Endodermal cell (in vitro differentiated cells): ENCODE measurements at regions not wholly inside any gene's neighbourhood (a gene's known extent, or its start where the extent isn't known, plus 50 kb on each side); places are given as distances from the start of the nearest gene placed in this dataset.
"Not testable (repeated sequence)": the region's sequence is repeated elsewhere in the genome, so short reads cannot be mapped to it uniquely, and the experiment has no call there.

Source experiments
- DNase-seq: peaks from one replicate; pipeline ENCODE4 v3.0.0-alpha.2; 2017
- H3K27ac ChIP-seq: 2 replicates; pipeline ENCODE4 v1.5.1; 2013; ENCODE audit warnings: mild to moderate bottlenecking, low read depth, low read length, moderate library complexity
- H3K27me3 ChIP-seq: 2 replicates; pipeline ENCODE4 v1.6.1; 2013; ENCODE audit warnings: mild to moderate bottlenecking, low read length, moderate library complexity; ENCODE audit not compliant: insufficient read depth, control insufficient read depth, poor library complexity, severe bottlenecking
- H3K36me3 ChIP-seq: 2 replicates; pipeline ENCODE4 v1.7.0; 2013; ENCODE audit warnings: mild to moderate bottlenecking, low read length, moderate library complexity; ENCODE audit not compliant: control insufficient read depth, insufficient read depth
- H3K4me1 ChIP-seq: one replicate; pipeline ENCODE4 v1.7.0; 2013; ENCODE audit warnings: low read length; ENCODE audit not compliant: control insufficient read depth, insufficient read depth
- H3K4me3 ChIP-seq: 2 replicates; pipeline ENCODE4 v1.5.1; 2013; ENCODE audit warnings: mild to moderate bottlenecking, low read length, moderate library complexity
- H3K9ac ChIP-seq: 2 replicates; pipeline ENCODE4 v1.6.1; 2013; ENCODE audit warnings: mild to moderate bottlenecking, low read length, moderate library complexity; ENCODE audit not compliant: poor library complexity, severe bottlenecking; ENCODE audit errors: extremely low read depth
- H3K9me3 ChIP-seq: 2 replicates; pipeline ENCODE4 v1.6.1; 2013; ENCODE audit warnings: mild to moderate bottlenecking, low read length, moderate library complexity; ENCODE audit not compliant: control insufficient read depth
- H3K27ac Mint-ChIP-seq: 2 replicates; pipeline ENCODE4 v1.8.0; 2020; ENCODE audit warnings: mixed read lengths
- H3K27me3 Mint-ChIP-seq: 2 replicates; pipeline ENCODE4 v1.8.0; 2021; ENCODE audit warnings: mild to moderate bottlenecking, mixed read lengths; ENCODE audit not compliant: insufficient read depth
- H3K36me3 Mint-ChIP-seq: 2 replicates; pipeline ENCODE4 v1.8.0; 2020; ENCODE audit warnings: low read depth, mixed read lengths
- H3K4me1 Mint-ChIP-seq: 2 replicates; pipeline ENCODE4 v1.8.0; 2020; ENCODE audit warnings: mixed read lengths
- H3K4me3 Mint-ChIP-seq: 2 replicates; pipeline ENCODE4 v1.8.0; 2020; ENCODE audit warnings: mild to moderate bottlenecking, moderate library complexity, mixed read lengths
- H3K9me3 Mint-ChIP-seq: 2 replicates; pipeline ENCODE4 v1.8.0; 2020; ENCODE audit warnings: mild to moderate bottlenecking, mixed read lengths
- CTCF ChIP-seq: fragments of 200-600 bp; sonication (generic); conservative IDR thresholded peaks from 2 replicates; pipeline ENCODE4 v1.5.0; 2021; ENCODE audit warnings: antibody characterized with exemption, mild to moderate bottlenecking
- WGBS, 2 experiments: methylation state at CpG; one replicate each; pipeline versions ENCODE4 v1.1.5 to v1.1.7; 2013; ENCODE audit warnings: missing lambda C conversion rate in 2 of 2, mixed read lengths in 1 of 2; ENCODE audit not compliant: insufficient coverage in 1 of 2, insufficient read length in 1 of 2; 5-methylcytosine and 5-hydroxymethylcytosine counted together

- no peaks in the 10 kb centered on the region for H3K36me3 Mint-ChIP-seq
- TF ChIP-seq CTCF, result no peak
These were observed 130.3 kb upstream of the STARD13 start for GRCh38 chr13:33415822-33416221.

GRCh38 chr13:33418224-33418953, 132.8 kb upstream of the STARD13 start:
- H3K27me3 Mint-ChIP-seq, H3K4me3 Mint-ChIP-seq, H3K9me3 Mint-ChIP-seq, H3K9ac ChIP-seq, H3K4me3 ChIP-seq, H3K27ac Mint-ChIP-seq, DNase-seq, H3K27me3 ChIP-seq, H3K9me3 ChIP-seq, H3K27ac ChIP-seq, H3K4me1 ChIP-seq, H3K36me3 Mint-ChIP-seq, H3K4me1 Mint-ChIP-seq, H3K36me3 ChIP-seq: not testable (repeated sequence)
- WGBS, 2 experiments, result 59 to 91% methylated on average over 2 to 7 of the region's 7 CpGs

More at GRCh38 chr13:33415822-33416221, 130.3 kb upstream of the STARD13 start:
- 80 to 100% methylated on average over 1 of the region's 1 CpG for WGBS, 2 experiments
- Mint-ChIP-seq H3K9me3 (no peaks in the 10 kb centered on the region), H3K27ac (no peak overlapping the region), H3K4me1 (no peaks in the 10 kb centered on the region), H3K4me3 (no peak overlapping the region), H3K27me3 (no peaks in the 10 kb centered on the region)
- H3K4me3 ChIP-seq, result no peak overlapping the region
- no peak overlapping the region for H3K27ac ChIP-seq
- no peak for DNase-seq
- H3K36me3 ChIP-seq, result no peaks in the 10 kb centered on the region
- no peak overlapping the region for H3K9ac ChIP-seq
- no peaks in the 10 kb centered on the region for H3K4me1 ChIP-seq
- no peaks in the 10 kb centered on the region for H3K27me3 ChIP-seq
- H3K9me3 ChIP-seq, result no peaks in the 10 kb centered on the region

GRCh38 chr13:33420117-33420516, 134.6 kb upstream of the STARD13 start:
- H3K9me3 Mint-ChIP-seq, H3K36me3 Mint-ChIP-seq, H3K27me3 ChIP-seq, H3K4me3 ChIP-seq, H3K4me1 ChIP-seq, H3K27ac Mint-ChIP-seq, H3K36me3 ChIP-seq, H3K27me3 Mint-ChIP-seq, H3K4me3 Mint-ChIP-seq, H3K27ac ChIP-seq, H3K4me1 Mint-ChIP-seq, DNase-seq, H3K9me3 ChIP-seq, H3K9ac ChIP-seq: not testable (repeated sequence)

DNA sequence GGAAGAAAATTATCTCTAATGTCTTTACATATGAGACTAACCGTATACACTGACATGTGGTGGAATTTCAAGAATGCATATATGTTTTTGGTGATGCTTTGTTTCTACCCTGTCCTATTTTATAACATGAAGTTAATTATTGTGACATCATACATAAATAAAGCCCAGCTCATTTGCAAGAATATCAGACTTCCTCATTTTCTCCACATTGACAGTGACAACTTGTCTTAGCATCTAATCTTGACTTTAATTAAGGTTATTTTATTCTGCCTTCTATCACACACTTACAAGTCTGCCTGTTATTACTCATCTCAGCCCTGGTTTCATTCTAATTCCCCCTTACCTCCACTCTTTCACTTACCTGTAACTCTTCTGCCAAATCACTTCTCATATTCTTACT, 140.6 kb upstream of the STARD13 start:
- H3K27me3 Mint-ChIP-seq, result peaks cover 4% of the 10 kb centered on the region
- no peaks in the 10 kb centered on the region for H3K9me3 ChIP-seq
- no peaks in the 10 kb centered on the region for H3K36me3 ChIP-seq
- H3K4me1 Mint-ChIP-seq, result no peaks in the 10 kb centered on the region
- no peaks in the 10 kb centered on the region for H3K27me3 ChIP-seq
- H3K9ac ChIP-seq, result no peak overlapping the region
- no peak overlapping the region for H3K4me3 ChIP-seq
- H3K27ac Mint-ChIP-seq, result no peak overlapping the region
- no CpG with 5 or more reads among the region's 1 CpG for WGBS, 2 experiments
- H3K4me3 Mint-ChIP-seq, result no peak overlapping the region
- H3K9me3 Mint-ChIP-seq, result peaks cover 4% of the 10 kb centered on the region
- no peak for TF ChIP-seq CTCF
- no peak overlapping the region for H3K27ac ChIP-seq
- DNase-seq, result no peak
- H3K4me1 ChIP-seq, result no peaks in the 10 kb centered on the region
- H3K36me3 Mint-ChIP-seq, result no peaks in the 10 kb centered on the region
